H9 (cell line): ENCODE measurements at regions not wholly inside any gene's neighbourhood (a gene's known extent, or its start where the extent isn't known, plus 50 kb on each side); places are given as distances from the start of the nearest gene placed in this dataset.

Source experiments
- DNase-seq: peaks from one replicate; pipeline ENCODE4 v3.0.0-alpha.2; 2017
- H2AFZ ChIP-seq: one replicate; pipeline ENCODE4 v1.6.1; 2013; ENCODE audit warnings: mild to moderate bottlenecking, low read length, control low read depth, moderate library complexity
- H2AK5ac ChIP-seq: 2 replicates; pipeline ENCODE4 v1.6.1; 2013; ENCODE audit warnings: low read length, control low read depth, mixed read lengths; ENCODE audit not compliant: insufficient read length
- H2BK120ac ChIP-seq: one replicate; pipeline ENCODE4 v1.6.1; 2013; ENCODE audit warnings: low read depth, mild to moderate bottlenecking, low read length, control low read depth, inconsistent platforms; ENCODE audit not compliant: poor library complexity, severe bottlenecking
- H2BK12ac ChIP-seq: 2 replicates; pipeline ENCODE4 v1.6.1; 2013; ENCODE audit warnings: low read length, control low read depth, mixed read lengths, low read depth; ENCODE audit not compliant: insufficient read length
- H2BK15ac ChIP-seq: 2 replicates; pipeline ENCODE4 v1.6.1; 2013; ENCODE audit warnings: low read depth, low read length, control low read depth
- H2BK20ac ChIP-seq: one replicate; pipeline ENCODE4 v1.6.1; 2013; ENCODE audit warnings: low read depth, mild to moderate bottlenecking, low read length, control low read depth, inconsistent platforms; ENCODE audit not compliant: poor library complexity, severe bottlenecking
- H2BK5ac ChIP-seq: 2 replicates; pipeline ENCODE4 v1.6.1; 2013; ENCODE audit warnings: low read length, control low read depth, mixed read lengths; ENCODE audit not compliant: insufficient read length
- H3K14ac ChIP-seq: 2 replicates; pipeline ENCODE4 v1.6.1; 2013; ENCODE audit warnings: low read length, control low read depth; ENCODE audit not compliant: insufficient read depth
- H3K18ac ChIP-seq: 2 replicates; pipeline ENCODE4 v1.6.1; 2013; ENCODE audit warnings: low read depth, mild to moderate bottlenecking, mixed read lengths, low read length, control low read depth; ENCODE audit not compliant: insufficient read length
- H3K23ac ChIP-seq: 2 replicates; pipeline ENCODE4 v1.6.1; 2013; ENCODE audit warnings: low read length, control low read depth, mixed read lengths, low read depth; ENCODE audit not compliant: insufficient read length
- H3K23me2 ChIP-seq: 2 replicates; pipeline ENCODE4 v1.6.1; 2013; ENCODE audit warnings: low read depth, mild to moderate bottlenecking, mixed read lengths, low read length, control low read depth; ENCODE audit not compliant: insufficient read length, poor library complexity, severe bottlenecking
- H3K27ac ChIP-seq: 2 replicates; pipeline ENCODE4 v1.5.1; 2013; ENCODE audit warnings: low read length, control low read depth, mixed read lengths, low read depth; ENCODE audit not compliant: insufficient read length
- H3K27me3 ChIP-seq: 2 replicates; pipeline ENCODE4 v1.6.1; 2013; ENCODE audit warnings: low read length, control low read depth, inconsistent platforms; ENCODE audit not compliant: insufficient read depth
- H3K4ac ChIP-seq: 2 replicates; pipeline ENCODE4 v1.6.1; 2013; ENCODE audit warnings: low read depth, mild to moderate bottlenecking, control low read depth, inconsistent platforms, low read length, moderate library complexity
- H3K4me1 ChIP-seq: 2 replicates; pipeline ENCODE4 v1.6.1; 2013; ENCODE audit warnings: low read length, control low read depth, inconsistent platforms; ENCODE audit not compliant: insufficient read depth
- H3K4me2 ChIP-seq: 2 replicates; pipeline ENCODE4 v1.6.1; 2013; ENCODE audit warnings: low read length, control low read depth, mixed read lengths; ENCODE audit not compliant: insufficient read length, insufficient read depth
- H3K56ac ChIP-seq: 2 replicates; pipeline ENCODE4 v1.6.1; 2013; ENCODE audit warnings: low read depth, mild to moderate bottlenecking, mixed read lengths, low read length, control low read depth; ENCODE audit not compliant: insufficient read length
- H3K79me1 ChIP-seq: 2 replicates; pipeline ENCODE4 v1.6.1; 2013; ENCODE audit warnings: low read depth, mild to moderate bottlenecking, moderate library complexity, low read length, control low read depth, inconsistent platforms; ENCODE audit not compliant: insufficient read depth, poor library complexity, severe bottlenecking
- H3K79me2 ChIP-seq: 2 replicates; pipeline ENCODE4 v1.6.1; 2013; ENCODE audit warnings: low read length, control low read depth, inconsistent platforms; ENCODE audit not compliant: insufficient read depth
- H3K9ac ChIP-seq: 2 replicates; pipeline ENCODE4 v1.6.1; 2013; ENCODE audit warnings: low read length, control low read depth, mixed read lengths; ENCODE audit not compliant: insufficient read length; ENCODE audit errors: extremely low read depth
- H3K9me3 ChIP-seq: one replicate; pipeline ENCODE4 v1.6.1; 2013; ENCODE audit warnings: low read depth, low read length, inconsistent platforms; ENCODE audit not compliant: control insufficient read depth
- H3T11ph ChIP-seq: one replicate; pipeline ENCODE4 v1.6.1; 2013; ENCODE audit warnings: mild to moderate bottlenecking, low read length, control low read depth, inconsistent platforms
- H4K20me1 ChIP-seq: one replicate; pipeline ENCODE4 v1.6.1; 2013; ENCODE audit not compliant: control insufficient read depth, insufficient read length, insufficient read depth
- H4K5ac ChIP-seq: 2 replicates; pipeline ENCODE4 v1.6.1; 2013; ENCODE audit warnings: low read depth, mild to moderate bottlenecking, mixed read lengths, low read length, control low read depth; ENCODE audit not compliant: insufficient read length
- H4K8ac ChIP-seq: replicated peaks from 2 replicates; pipeline ENCODE4 v1.6.1; 2013; ENCODE audit warnings: low read length, control low read depth, mixed read lengths, low read depth; ENCODE audit not compliant: insufficient read length
- H4K91ac ChIP-seq: 2 replicates; pipeline ENCODE4 v1.6.1; 2013; ENCODE audit warnings: low read depth, mild to moderate bottlenecking, moderate library complexity, mixed read lengths, low read length, control low read depth; ENCODE audit not compliant: insufficient read length
- H3K27ac Mint-ChIP-seq, 3 experiments: 2 replicates in 2 of 3; 3 replicates in 1 of 3; pipeline ENCODE4 v1.8.0; 2020 to 2021; ENCODE audit warnings: mixed read lengths in 3 of 3, mild to moderate bottlenecking in 1 of 3, moderate library complexity in 1 of 3
- H3K27me3 Mint-ChIP-seq: 2 replicates; pipeline ENCODE4 v1.8.0; 2021; ENCODE audit warnings: low read depth, mild to moderate bottlenecking, moderate library complexity, mixed read lengths
- H3K36me3 Mint-ChIP-seq, 3 experiments: 2 replicates in 2 of 3; 3 replicates in 1 of 3; pipeline ENCODE4 v1.8.0; 2020 to 2021; ENCODE audit warnings: low read depth in 3 of 3, mixed read lengths in 3 of 3; ENCODE audit not compliant: insufficient read depth in 1 of 3
- H3K4me1 Mint-ChIP-seq, 2 experiments: 2 replicates each; pipeline ENCODE4 v1.8.0; 2020; ENCODE audit warnings: mixed read lengths in 2 of 2
- H3K4me3 Mint-ChIP-seq, 2 experiments: 2 replicates in 1 of 2; 3 replicates in 1 of 2; pipeline ENCODE4 v1.8.0; 2020 to 2021; ENCODE audit warnings: mild to moderate bottlenecking in 2 of 2, mixed read lengths in 2 of 2, moderate library complexity in 1 of 2
- H3K9me3 Mint-ChIP-seq, 2 experiments: 2 replicates in 1 of 2; 3 replicates in 1 of 2; pipeline ENCODE4 v1.8.0; 2020; ENCODE audit warnings: mild to moderate bottlenecking in 2 of 2, mixed read lengths in 2 of 2, moderate library complexity in 1 of 2
- CTCF ChIP-seq: fragments of 200-600 bp; sonication (generic); conservative IDR thresholded peaks from 3 replicates; pipeline ENCODE4 v1.8.0; 2021; ENCODE audit warnings: antibody characterized with exemption, mild to moderate bottlenecking
- WGBS: extraction: QIAGEN DNeasy Blood & Tissue Kit; methylation state at CpG from one replicate; pipeline ENCODE4 v1.1.7; 2013; ENCODE audit warnings: missing lambda C conversion rate, low lambda C conversion rate, mixed read lengths; ENCODE audit not compliant: insufficient read length; ENCODE audit errors: extremely low coverage; 5-methylcytosine and 5-hydroxymethylcytosine counted together

DNA sequence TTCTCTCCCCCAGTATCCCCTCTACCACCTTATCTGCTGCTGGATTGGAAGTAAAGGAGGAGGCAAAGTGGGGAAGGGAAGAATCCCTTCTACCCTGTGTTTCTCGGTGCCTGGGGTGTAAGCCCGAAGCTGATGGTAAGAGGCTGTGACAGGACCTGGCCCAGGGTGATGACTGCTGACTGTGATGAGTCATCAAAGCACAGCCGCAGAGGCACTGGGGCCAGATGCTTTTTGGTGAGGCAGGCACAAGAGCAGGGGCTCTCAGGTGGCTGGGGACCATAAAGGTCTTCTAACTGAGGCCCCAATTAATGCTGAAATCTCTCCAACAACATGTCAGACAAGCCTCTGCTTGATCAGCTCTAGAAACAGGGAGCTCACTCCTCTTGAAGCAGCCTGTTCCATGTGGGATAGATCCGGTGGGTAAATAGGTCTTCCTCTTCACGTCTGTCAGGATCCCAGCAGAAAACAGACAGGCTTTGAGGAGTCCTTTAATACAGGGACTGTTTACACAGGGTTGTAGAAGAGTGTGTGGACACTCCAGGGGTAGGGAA, 86.1 kb upstream of the PCBD1 start:
- peaks cover 2% of the 10 kb centered on the region; the same call in 1 of the 2 replicates for H3K4me1 ChIP-seq
- H4K8ac ChIP-seq = no peak overlapping the region
- WGBS = no CpG with 5 or more reads among the region's 5 CpGs
- H2BK12ac ChIP-seq = no peak overlapping the region
- H2AFZ ChIP-seq = no peak overlapping the region
- peak overlapping the region; percentile 48 for H3K18ac ChIP-seq
- no peak overlapping the region for H2AK5ac ChIP-seq
- H3K56ac ChIP-seq = no peak overlapping the region
- no peak overlapping the region for H3K4me3 Mint-ChIP-seq
- H2BK20ac ChIP-seq = no peak overlapping the region
- no peak overlapping the region for H4K91ac ChIP-seq
- H3T11ph ChIP-seq = no peak overlapping the region
- H3K79me2 ChIP-seq = no peaks in the 10 kb centered on the region
- H3K23me2 ChIP-seq = no peaks in the 10 kb centered on the region
- no peak overlapping the region for H3K4ac ChIP-seq
- H3K27me3 Mint-ChIP-seq = peaks cover 37% of the 10 kb centered on the region
- H3K9me3 Mint-ChIP-seq = peaks cover 16 to 19% of the 10 kb centered on the region in 2 experiments
- H4K20me1 ChIP-seq = no peaks in the 10 kb centered on the region
- TF ChIP-seq CTCF = no peak
- H3K9me3 ChIP-seq = no peaks in the 10 kb centered on the region
- H3K27ac Mint-ChIP-seq = no peak overlapping the region
- no peaks in the 10 kb centered on the region for H3K79me1 ChIP-seq
- no peak overlapping the region for H2BK120ac ChIP-seq
- H3K4me1 Mint-ChIP-seq = peaks cover 18 to 19% of the 10 kb centered on the region in 2 experiments
- peak; percentile 55 for DNase-seq
- H3K27ac ChIP-seq = no peak overlapping the region
- no peaks in the 10 kb centered on the region; the same call in 1 of the 2 replicates for H3K27me3 ChIP-seq
- H3K9ac ChIP-seq = no peak overlapping the region
- H3K14ac ChIP-seq = no peak overlapping the region
- H3K23ac ChIP-seq = no peak overlapping the region
- no peak overlapping the region for H4K5ac ChIP-seq
- no peak overlapping the region for H2BK5ac ChIP-seq
- no peak overlapping the region for H2BK15ac ChIP-seq
- peaks cover 3 to 17% (median 4%) of the 10 kb centered on the region in 3 experiments; a peak in 5 of 7 replicates for H3K36me3 Mint-ChIP-seq
- H3K4me2 ChIP-seq = no peak overlapping the region
